GM18861 (cell line): ENCODE measurements at regions not wholly inside any gene's neighbourhood (a gene's known extent, or its start where the extent isn't known, plus 50 kb on each side); places are given as distances from the start of the nearest gene placed in this dataset.
"Not testable (repeated sequence)": the region's sequence is repeated elsewhere in the genome, so short reads cannot be mapped to it uniquely, and the experiment has no call there.

ENCODE experiments used
- ATAC-seq: cut with Tn5 transposase; IDR thresholded peaks from one replicate; pipeline ENCODE4 v1.9.1; 2021; ENCODE audit not compliant: unreplicated experiment

GRCh38 chr11:38594895-38595294 lies 1996.9 kb upstream of the RAG2 start:
- ATAC-seq: no peak

- ATAC-seq: no peak
Observed at GRCh38 chr11:38593649-38594048, 1995.6 kb upstream of the RAG2 start.

- ATAC-seq: no peak
Observed at GRCh38 chr11:38582756-38583155, 1984.7 kb upstream of the RAG2 start.

- no peak for ATAC-seq
Observed at GRCh38 chr11:38582151-38582550, 1984.1 kb upstream of the RAG2 start.

GRCh38 chr11:38577769-38578168 lies 1979.7 kb upstream of the RAG2 start:
- ATAC-seq: no peak

- ATAC-seq: no peak
Observed at GRCh38 chr11:38562562-38562961, 1964.5 kb upstream of the RAG2 start.

GRCh38 chr11:38553148-38553547 lies 1955.1 kb upstream of the RAG2 start:
- no peak for ATAC-seq

- ATAC-seq: no peak
Observed at GRCh38 chr11:38547462-38547861, 1949.4 kb upstream of the RAG2 start.

GRCh38 chr11:38543986-38544385 lies 1946.0 kb upstream of the RAG2 start:
- ATAC-seq: no peak

- ATAC-seq: no peak
Observed at GRCh38 chr11:38543311-38543710, 1945.3 kb upstream of the RAG2 start.

GRCh38 chr11:38538866-38539680 lies 1941.0 kb upstream of the RAG2 start:
- no peak for ATAC-seq

- no peak for ATAC-seq
Observed at GRCh38 chr11:38530226-38530625, 1932.2 kb upstream of the RAG2 start.

GRCh38 chr11:38524945-38525344 lies 1926.9 kb upstream of the RAG2 start:
- no peak for ATAC-seq

GRCh38 chr11:38517991-38518390 lies 1920.0 kb upstream of the RAG2 start:
- ATAC-seq: no peak

- ATAC-seq: not testable (repeated sequence)
Observed at GRCh38 chr11:38512830-38513229, 1914.8 kb upstream of the RAG2 start.

GRCh38 chr11:38510041-38510440 lies 1912.0 kb upstream of the RAG2 start:
- ATAC-seq: no peak

- ATAC-seq: no peak
Observed at GRCh38 chr11:38503876-38504275, 1905.8 kb upstream of the RAG2 start.

- no peak for ATAC-seq
Observed at GRCh38 chr11:38498721-38499120, 1900.7 kb upstream of the RAG2 start.

- ATAC-seq: no peak
Observed at GRCh38 chr11:38491986-38492385, 1894.0 kb upstream of the RAG2 start.

- no peak for ATAC-seq
Observed at GRCh38 chr11:38481391-38481790, 1883.4 kb upstream of the RAG2 start.

GRCh38 chr11:38476808-38477575 lies 1879.0 kb upstream of the RAG2 start:
- no peak for ATAC-seq

GRCh38 chr11:38461751-38462150 lies 1863.7 kb upstream of the RAG2 start:
- ATAC-seq: no peak
